ENCODE measurements at regions not wholly inside any gene's neighbourhood (a gene's known extent, or its start where the extent isn't known, plus 50 kb on each side); places are given as distances from the start of the nearest gene placed in this dataset.

DNA sequence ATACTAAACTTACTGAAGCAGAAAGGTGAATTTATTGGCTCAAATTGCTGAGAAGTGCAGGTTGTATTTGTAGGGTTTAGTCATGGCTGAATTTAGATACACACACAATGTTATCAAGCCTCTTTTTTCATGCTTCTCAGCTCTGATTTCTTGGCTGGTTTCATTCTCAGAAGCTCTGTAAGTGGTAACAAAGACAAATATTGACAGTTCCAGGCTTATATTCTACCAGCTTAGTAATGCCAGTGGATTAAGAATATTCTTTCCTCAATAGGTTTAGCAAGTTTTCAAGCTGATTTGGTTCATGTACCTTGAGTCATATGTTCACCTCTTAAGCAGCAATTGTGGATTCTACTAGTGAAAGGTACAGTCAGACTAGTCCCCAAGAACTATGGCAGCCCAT, 52.1 kb upstream of the PKIB start:
- DNase-seq: no peak
- H3K4me3 ChIP-seq: no peak overlapping the region

More for the DNA sequence above, 52.1 kb upstream of the PKIB start:
- no peak for TF ChIP-seq CTCF (IDR thresholded peaks at IDR 0.05)
- Histone ChIP-seq H3K27me3 (no peaks in the 10 kb centered on the region), H3K36me3 (no peaks in the 10 kb centered on the region), H3K27ac (no peak overlapping the region), H3K9me3 (peaks cover 0 to 6% (median 0%) of the 10 kb centered on the region in 3 donors), H3K4me1 (no peaks in the 10 kb centered on the region)
- intact Hi-C loops (cut with DNase I; ENCODE audit: low total_unique reads): no loop called here

All from tibial artery (tissue), 4 donors.